ENCODE measurements at regions not wholly inside any gene's neighbourhood (a gene's known extent, or its start where the extent isn't known, plus 50 kb on each side); places are given as distances from the start of the nearest gene placed in this dataset.

DNA sequence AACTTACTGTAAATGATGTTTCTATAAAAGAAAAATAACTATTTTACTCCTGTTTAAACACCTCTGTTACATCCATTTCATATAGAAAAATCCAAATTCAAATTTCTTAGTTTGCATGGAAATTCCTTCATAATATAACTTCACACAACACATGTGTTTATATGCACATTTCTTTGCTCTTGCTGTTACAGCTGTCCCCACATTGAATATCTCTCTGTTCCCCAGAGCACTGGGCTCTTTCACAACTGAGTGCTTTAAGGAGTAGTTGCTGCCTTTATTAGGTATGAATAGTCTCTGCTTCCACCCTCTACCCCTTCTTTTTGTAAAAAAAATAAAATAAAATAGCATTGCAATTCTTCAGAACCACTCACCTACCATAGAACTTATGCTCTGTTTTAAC lies 287.0 kb downstream of the OLFM3 start:
- no peak for TF ChIP-seq NFRKB (IDR thresholded peaks at IDR 0.05)
- TF ChIP-seq SUZ12 (IDR thresholded peaks at IDR 0.05) = no peak
- no peak for TF ChIP-seq TARDBP (IDR thresholded peaks at IDR 0.05)
- TF ChIP-seq FOXM1 (IDR thresholded peaks at IDR 0.05; ENCODE audit: borderline replicate concordance) = no peak
- no peak for TF ChIP-seq HDGF (IDR thresholded peaks at IDR 0.05; ENCODE audit: borderline replicate concordance)
- no peak for TF ChIP-seq FOXA1 (IDR thresholded peaks at IDR 0.05)
- TF ChIP-seq, protein P1, sequence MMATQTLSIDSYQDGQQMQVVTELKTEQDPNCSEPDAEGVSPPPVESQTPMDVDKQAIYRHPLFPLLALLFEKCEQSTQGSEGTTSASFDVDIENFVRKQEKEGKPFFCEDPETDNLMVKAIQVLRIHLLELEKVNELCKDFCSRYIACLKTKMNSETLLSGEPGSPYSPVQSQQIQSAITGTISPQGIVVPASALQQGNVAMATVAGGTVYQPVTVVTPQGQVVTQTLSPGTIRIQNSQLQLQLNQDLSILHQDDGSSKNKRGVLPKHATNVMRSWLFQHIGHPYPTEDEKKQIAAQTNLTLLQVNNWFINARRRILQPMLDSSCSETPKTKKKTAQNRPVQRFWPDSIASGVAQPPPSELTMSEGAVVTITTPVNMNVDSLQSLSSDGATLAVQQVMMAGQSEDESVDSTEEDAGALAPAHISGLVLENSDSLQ (IDR thresholded peaks at IDR 0.05) = no peak
- no peak for TF ChIP-seq ARNT (IDR thresholded peaks at IDR 0.05)
- TF ChIP-seq ZNF384 (IDR thresholded peaks at IDR 0.05) = no peak
- TF ChIP-seq L3MBTL2 (conservative IDR thresholded peaks at IDR 0.05) = no peak
- TF ChIP-seq LEF1 (IDR thresholded peaks at IDR 0.05; ENCODE audit: borderline replicate concordance) = no peak
- no peak for TF ChIP-seq BHLHE40 (IDR thresholded peaks at IDR 0.05; ENCODE audit: borderline replicate concordance)
- TF ChIP-seq FOXK2 (IDR thresholded peaks at IDR 0.05) = no peak
- no peak for TF ChIP-seq SP1 (IDR thresholded peaks at IDR 0.05)
